Coronary artery (tissue), 2 donors: ENCODE measurements at regions not wholly inside any gene's neighbourhood (a gene's known extent, or its start where the extent isn't known, plus 50 kb on each side); places are given as distances from the start of the nearest gene placed in this dataset.

Experiments used
- DNase-seq: peaks from one replicate; pipeline ENCODE4 v3.0.0-alpha.2; 2017; ENCODE audit warnings: low spot score
- H3K27ac ChIP-seq, 2 donors: fragments of 200-600 bp; sonication (generic); one replicate each; pipeline ENCODE4 v1.5.1; 2016 to 2019
- H3K4me3 ChIP-seq: fragments of 200-600 bp; sonication (generic); 2 replicates; pipeline ENCODE4 v1.5.1; 2016; ENCODE audit warnings: mild to moderate bottlenecking, moderate library complexity
- TF ChIP-seq, protein P1 (sequence below): fragments of 200-600 bp; sonication (generic); IDR thresholded peaks from one replicate; pipeline ENCODE4 v1.5.1; 2019; ENCODE audit warnings: antibody characterized with exemption

DNA sequence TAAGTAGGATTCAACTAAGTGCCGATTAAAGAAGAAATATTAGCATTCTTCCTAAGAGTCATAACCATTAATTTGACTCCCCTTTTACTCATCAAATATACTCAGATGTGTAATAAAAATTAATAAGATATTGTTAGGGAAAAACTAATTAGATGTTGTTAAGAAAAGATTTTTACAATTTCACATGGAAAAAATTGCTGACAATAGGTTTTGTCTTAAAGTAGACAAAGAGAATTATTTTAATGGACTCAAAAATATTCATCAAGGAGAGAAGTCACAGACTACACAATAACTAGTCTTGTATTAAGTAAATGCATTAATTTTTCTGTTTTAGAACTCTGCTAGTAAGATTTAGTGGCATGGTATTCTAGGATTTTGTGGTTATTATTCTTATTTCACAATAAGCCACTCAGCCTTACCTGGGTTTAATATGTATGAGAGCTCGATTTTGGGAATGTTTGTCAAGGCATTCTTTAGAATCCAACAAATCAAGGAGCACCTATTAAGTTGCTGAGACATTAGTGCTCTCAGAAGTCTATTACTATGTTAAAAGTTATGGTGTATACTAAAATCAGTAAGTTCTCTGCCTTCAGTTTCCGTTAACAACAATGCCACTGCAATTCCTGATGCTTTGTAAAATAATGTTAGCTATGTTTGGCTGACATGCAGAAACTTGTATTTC, 110.2 kb upstream of the UGT8 start:
- DNase-seq, result no peak
- TF ChIP-seq, protein P1, sequence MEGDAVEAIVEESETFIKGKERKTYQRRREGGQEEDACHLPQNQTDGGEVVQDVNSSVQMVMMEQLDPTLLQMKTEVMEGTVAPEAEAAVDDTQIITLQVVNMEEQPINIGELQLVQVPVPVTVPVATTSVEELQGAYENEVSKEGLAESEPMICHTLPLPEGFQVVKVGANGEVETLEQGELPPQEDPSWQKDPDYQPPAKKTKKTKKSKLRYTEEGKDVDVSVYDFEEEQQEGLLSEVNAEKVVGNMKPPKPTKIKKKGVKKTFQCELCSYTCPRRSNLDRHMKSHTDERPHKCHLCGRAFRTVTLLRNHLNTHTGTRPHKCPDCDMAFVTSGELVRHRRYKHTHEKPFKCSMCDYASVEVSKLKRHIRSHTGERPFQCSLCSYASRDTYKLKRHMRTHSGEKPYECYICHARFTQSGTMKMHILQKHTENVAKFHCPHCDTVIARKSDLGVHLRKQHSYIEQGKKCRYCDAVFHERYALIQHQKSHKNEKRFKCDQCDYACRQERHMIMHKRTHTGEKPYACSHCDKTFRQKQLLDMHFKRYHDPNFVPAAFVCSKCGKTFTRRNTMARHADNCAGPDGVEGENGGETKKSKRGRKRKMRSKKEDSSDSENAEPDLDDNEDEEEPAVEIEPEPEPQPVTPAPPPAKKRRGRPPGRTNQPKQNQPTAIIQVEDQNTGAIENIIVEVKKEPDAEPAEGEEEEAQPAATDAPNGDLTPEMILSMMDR, result no peak
- no peak overlapping the region for H3K27ac ChIP-seq
- no peak overlapping the region for H3K4me3 ChIP-seq

DNA sequence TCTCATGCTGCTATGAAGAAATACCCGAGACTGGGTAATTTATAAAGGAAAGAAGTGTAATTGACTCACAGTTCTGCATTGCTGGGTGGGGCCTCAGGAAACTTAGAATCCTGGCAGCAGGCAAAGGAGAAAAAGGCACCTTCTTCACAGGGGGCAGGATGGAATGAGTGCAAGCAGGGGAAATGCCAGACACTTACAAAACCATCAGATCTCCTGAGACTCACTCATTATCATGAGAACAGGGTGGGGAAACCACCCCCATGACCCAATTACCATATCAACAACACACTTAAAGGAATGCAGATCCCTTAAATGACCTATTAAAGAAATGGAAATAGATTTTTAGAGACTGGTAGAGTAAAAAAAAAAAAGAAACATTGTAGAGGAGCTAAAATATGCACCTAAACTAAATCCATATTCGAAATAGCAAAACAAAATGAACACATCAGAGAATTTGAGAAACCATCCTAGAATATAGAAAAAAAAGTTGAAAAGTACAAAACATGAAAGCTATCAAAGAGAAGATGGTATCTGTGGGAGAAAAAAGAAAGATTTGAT, 104.3 kb upstream of the UGT8 start:
- no peak overlapping the region for H3K4me3 ChIP-seq
- no peak for DNase-seq
- no peak overlapping the region for H3K27ac ChIP-seq
- TF ChIP-seq, protein P1, result no peak

DNA sequence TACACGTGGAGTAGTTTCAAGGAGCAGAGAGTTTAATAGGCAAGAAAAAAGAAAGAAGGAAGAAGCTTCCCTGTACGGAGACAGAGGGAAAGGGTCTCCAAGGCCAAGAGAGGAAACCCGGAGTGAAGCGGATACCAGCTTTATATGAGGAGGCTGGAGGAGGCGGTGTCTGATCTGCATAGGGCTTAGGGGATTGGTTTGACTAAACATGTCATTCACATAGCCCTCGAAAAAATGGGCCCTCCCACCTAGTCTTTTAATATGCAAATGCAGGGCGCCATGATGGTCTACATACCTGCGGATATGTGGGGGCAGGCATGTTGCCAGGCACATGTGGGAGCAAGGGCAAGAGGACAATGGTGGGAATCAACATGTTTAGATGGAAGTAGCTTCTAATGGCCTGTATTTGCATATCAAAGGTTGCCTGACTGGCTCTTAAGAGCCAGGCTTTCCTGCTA, 103.1 kb upstream of the UGT8 start:
- Histone ChIP-seq H3K27ac (no peak overlapping the region), H3K4me3 (no peak overlapping the region)
- TF ChIP-seq, protein P1, result no peak
- DNase-seq, result no peak

DNA sequence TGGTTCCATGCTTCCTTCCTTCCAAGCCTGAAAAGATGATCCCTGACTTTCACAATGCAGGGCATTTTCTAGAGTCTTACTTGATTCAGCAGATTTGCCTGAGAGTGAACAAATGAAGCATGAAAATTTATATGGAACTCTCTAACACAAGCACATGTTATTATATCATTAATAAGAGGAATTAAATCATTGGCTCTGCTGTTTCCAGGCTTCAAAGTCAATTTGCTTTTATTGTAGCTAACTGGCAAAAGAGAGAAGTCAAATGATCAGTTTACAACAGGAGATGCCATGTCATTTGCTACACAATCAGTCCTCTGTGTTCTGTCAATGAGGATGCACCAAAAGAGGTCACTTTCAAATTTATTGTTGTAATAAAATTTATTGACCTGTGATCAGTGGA, 101.5 kb upstream of the UGT8 start:
- no peak overlapping the region for H3K4me3 ChIP-seq
- TF ChIP-seq, protein P1, result no peak
- no peak for DNase-seq
- H3K27ac ChIP-seq, result no peak overlapping the region

DNA sequence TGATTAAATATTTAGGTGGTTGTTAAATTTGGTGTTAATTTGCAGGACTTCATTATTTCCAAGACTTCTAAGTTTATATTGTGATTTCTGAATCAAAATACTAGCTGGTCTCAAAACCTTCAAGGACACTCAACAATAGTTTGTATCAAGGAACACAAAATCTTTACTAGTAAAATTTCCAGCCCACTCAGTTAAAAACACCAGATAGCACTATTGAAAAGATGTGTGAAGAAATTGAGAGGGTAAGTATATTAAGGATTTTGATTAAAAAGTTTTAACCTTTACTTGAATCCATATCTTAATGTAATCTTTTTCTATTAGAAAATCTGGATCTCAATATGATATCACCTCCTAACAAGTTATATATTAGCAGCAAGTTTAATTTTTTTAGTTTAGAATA, 89.3 kb upstream of the UGT8 start:
- TF ChIP-seq, protein P1, result no peak
- Histone ChIP-seq H3K27ac (no peak overlapping the region), H3K4me3 (no peak overlapping the region)
- no peak for DNase-seq

DNA sequence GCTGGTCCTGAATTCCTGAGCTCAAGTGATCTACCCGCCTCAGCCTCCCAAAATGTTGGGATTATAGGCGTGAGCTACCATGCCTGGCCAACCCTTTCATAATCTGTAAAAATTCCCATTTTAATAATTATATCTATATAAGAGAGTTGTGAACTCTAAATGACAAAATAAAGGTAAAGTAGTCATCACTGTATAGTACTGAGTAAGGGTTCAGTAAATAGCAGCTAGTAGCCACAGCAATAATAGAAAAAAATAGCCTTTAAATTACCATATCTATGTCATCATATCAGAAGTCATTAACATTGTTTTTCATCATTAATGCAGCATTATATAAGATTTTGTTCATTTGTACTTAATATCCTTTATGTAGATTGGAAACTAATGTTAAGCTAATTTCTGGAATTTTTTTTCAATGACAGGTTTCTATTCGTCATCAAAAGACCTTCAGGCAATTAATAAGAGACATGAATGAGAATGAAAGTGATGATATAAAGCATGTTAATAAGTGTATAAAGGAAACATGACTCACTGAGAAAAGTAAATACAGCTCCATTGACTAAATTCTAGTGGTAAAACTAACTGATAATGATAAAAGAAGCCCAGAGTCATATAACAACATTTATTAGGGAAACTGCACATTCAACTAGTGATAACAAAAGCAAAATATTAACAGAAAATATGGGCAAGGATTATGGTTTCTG, 85.9 kb upstream of the UGT8 start:
- TF ChIP-seq, protein P1, result no peak

More for the DNA sequence above, 85.9 kb upstream of the UGT8 start:
- H3K4me3 ChIP-seq, result no peak overlapping the region
- DNase-seq, result no peak
- no peak overlapping the region for H3K27ac ChIP-seq
